ENCODE measurements at regions not wholly inside any gene's neighbourhood (a gene's known extent, or its start where the extent isn't known, plus 50 kb on each side); places are given as distances from the start of the nearest gene placed in this dataset.
A peak's percentile ranks its signal among the peaks of the same experiment; 100 is the strongest.

DNA sequence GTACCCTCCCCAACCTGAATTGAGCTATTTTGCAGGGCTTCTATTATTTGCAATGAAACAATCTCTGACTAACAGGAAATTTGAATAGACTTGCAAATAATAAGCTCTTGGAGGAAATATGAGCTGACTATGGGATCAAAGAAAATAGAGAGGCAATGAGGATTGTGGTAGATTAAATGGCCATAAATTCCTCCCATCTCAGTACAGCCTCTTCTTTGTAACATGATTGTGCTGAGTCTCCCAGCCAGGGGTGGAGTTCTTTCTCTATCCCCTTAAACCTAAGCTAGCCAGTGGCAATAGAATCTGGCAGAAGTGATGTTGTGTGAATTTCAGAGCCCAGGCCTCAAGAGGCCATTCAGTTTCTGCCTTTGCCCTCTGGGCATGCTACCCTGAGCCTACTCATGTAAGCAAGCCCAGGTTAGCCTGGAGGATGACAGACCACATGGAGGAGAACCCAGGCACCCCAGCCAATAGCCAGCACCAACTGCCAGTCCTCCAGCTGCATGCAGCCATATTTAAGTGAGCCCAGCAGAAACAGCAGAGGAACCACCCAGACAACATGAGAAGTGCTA lies 86.8 kb upstream of the TP53I11 start:
- no peak for DNase-seq

DNA sequence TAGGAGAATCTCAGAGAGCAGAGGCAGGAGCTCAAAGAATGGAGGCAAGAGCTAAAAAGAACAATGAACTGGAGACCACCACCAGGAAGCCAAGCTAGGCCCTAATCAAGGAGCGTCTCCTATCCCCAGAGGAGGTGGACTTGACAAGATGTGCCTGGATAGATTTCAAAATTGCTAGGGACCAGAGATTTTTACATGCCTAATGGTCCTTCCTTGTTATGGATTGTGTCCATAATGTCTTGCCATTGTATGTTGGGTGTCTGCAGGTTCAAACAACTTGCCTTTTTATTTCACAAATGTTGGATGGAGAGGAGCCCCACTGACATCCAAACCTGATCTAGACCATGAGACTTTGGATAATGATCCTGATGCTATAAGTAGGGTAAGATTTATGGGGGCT lies 88.2 kb upstream of the TP53I11 start:
- DNase-seq, result no peak

- no peak for DNase-seq
These were observed 90.9 kb upstream of the TP53I11 start for GRCh38 chr11:45041596-45041995.

GRCh38 chr11:45042560-45042959 lies 91.9 kb upstream of the TP53I11 start:
- no peak for DNase-seq

- no peak for DNase-seq
These were observed 93.2 kb upstream of the TP53I11 start for GRCh38 chr11:45043755-45044475.

DNA sequence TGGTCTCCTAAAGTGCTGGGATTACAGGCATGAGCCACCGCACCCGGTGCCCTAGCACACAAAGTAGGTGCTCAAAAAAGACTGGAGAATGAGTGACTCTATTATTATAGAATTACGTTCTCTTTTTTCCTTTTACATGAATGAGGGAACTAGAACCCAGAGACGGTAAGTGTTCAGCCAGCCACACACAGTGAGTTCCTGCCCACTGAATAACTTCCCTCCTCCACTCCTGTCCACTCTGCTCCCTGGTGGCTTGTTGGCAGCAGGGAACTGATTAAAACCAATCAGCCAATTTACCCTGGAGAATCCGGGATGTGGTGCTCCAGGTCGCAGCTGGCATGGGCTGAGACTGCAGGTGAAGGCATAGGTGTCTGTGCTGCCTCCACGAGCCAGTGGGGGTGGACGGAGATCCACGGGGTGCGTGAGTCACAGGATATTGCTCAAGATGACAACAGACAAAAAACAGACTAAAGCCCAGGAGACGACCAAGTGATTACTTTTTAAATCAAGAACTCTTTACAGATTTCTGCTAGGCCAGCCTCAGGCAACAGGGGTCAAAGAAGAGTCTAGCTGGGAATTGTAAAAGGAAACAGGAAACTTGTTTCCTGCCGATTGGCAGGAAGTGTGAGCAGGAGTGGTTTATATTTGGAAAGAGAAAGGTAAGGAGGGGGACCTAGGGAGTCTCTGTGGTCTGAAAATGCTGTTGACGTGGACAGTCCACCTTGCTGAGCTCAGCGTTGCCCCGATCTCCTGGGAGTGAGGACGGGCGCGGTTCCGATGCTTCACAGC lies 95.2 kb upstream of the TP53I11 start:
- DNase-seq, result peak; percentile 47 to 63

DNA sequence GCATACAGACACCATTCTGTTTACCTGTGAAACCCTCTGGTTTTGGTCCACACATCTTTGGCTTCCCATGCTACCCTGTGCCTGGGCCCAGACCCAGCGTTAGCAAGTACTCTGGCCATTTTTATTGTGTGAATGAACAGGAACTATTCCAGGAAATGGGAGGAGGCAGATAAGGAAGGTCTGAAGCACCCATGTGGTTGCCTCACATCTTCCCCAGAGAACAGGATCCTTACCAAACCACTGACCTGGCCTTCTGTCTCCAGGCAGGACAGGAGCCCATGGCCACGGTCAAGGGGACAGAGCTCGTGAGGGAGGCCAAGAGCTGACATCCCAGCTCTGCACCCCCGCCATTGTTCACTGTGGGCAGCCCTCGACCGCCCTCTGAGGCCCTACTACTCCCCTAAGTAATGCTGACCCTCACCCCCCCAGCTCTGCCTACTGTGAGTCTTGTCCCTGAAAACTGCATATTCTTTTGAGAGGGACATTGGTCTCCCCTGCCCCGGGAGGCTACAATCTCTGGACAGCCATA lies 97.7 kb upstream of the TP53I11 start:
- DNase-seq, result no peak

GRCh38 chr11:45048870-45049691 lies 97.4 kb upstream of the PRDM11 start:
- DNase-seq, result no peak

DNA sequence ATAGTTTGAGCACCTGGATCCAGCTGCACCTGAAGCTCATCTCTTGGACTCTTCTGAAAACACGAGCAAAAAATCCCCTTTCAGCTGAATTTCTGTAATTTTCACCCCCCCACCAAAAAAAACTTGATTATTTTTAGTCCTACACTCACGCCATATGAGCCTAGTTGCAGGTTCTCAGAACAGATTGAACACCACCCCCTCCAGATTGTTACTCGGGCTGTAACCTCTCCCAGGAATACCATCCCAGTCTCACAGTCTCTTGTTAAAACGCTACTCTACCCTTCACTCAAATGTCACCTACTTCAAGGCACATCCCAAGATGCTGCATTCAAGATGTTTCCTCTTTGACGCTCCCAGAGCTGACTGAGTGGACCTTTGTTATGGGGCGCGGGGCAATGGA lies 96.3 kb upstream of the PRDM11 start:
- no peak for DNase-seq

- DNase-seq, result no peak
These were observed 94.8 kb upstream of the PRDM11 start for GRCh38 chr11:45051621-45052020.

- DNase-seq, result no peak
These were observed 94.1 kb upstream of the PRDM11 start for GRCh38 chr11:45052361-45052760.

GRCh38 chr11:45053736-45054446 lies 92.5 kb upstream of the PRDM11 start:
- DNase-seq, result no peak

GRCh38 chr11:45054956-45055355 lies 91.5 kb upstream of the PRDM11 start:
- no peak for DNase-seq

GRCh38 chr11:45056529-45056928 lies 89.9 kb upstream of the PRDM11 start:
- DNase-seq, result no peak

DNA sequence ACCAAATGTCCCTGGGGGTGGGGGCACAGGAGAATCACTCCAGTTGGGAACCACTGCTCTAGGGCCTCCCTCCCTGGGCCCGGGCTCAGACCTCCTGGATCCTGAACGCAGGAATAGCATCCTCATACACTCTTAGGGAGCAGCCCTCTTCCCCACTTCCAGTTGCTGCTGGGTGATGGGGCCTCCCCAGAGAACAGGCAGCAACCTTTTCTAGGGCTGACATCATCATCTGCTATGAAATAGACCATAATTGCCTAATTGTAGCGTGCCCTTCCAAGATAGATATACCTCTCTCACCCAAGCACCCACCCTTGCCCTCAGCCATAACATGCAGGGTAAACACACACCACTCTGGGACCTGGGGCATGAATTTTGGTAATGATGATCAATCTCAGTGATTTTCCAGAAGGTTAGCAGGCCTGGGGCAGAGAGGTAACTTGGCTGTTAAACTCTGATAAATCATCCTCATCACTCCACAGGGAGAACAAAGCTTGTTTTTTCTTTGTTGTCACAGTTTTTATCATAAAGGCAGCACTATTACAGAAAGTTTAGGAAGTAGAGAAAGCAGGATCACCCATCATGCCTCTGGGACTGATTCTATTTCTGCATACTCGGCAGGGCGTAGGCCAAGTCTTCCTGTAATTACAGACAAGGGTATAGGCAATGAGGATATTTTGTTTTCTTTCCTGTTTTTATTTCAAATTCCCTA lies 88.3 kb upstream of the PRDM11 start:
- no peak for DNase-seq

- no peak for DNase-seq
These were observed 87.8 kb upstream of the PRDM11 start for GRCh38 chr11:45058647-45058950.

GRCh38 chr11:45060707-45061106 lies 85.7 kb upstream of the PRDM11 start:
- no peak for DNase-seq

- DNase-seq, result no peak
These were observed 84.8 kb upstream of the PRDM11 start for GRCh38 chr11:45061641-45062040.

- DNase-seq, result no peak
These were observed 84.3 kb upstream of the PRDM11 start for GRCh38 chr11:45062115-45062514.

- no peak for DNase-seq
These were observed 83.3 kb upstream of the PRDM11 start for GRCh38 chr11:45062974-45063635.

DNA sequence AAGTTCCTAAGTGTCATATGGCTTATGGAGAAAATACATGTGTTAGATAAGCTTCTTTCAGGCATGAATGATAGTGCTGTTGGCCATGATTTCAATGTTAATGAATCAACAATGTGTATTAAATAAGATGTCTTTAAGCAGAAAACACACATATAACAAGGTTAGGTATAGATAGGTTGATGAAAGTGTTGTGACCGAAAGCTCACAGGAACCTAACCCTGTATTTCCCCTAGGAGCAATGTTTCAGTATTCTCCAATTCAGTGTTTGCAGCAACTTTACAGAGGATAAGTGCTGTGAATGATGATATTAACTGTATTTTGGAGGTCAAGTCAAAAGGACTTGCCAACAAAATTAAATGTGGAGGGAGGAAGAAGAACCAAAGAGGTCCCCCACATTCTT lies 82.8 kb upstream of the PRDM11 start:
- no peak for DNase-seq
